A673 (cell line): ENCODE measurements at regions not wholly inside any gene's neighbourhood (a gene's known extent, or its start where the extent isn't known, plus 50 kb on each side); places are given as distances from the start of the nearest gene placed in this dataset.

ENCODE experiments used
- BruUV-seq: library from RNA; stranded (reverse); fragments of 400-500 nt; replicated peaks from 2 replicates; lab custom pipeline; 2021; lab: Mats Ljungman, UMichigan
- CTCF ChIA-PET: fragments of 300-600 bp; sonication (Branson Sonifier 250); formaldehyde crosslinking; loops from one replicate; lab custom pipeline; 2022; ENCODE audit warnings: antibody characterized with exemption; lab: Charles Lee
- POLR2A ChIA-PET: fragments of 300-600 bp; sonication (Branson Sonifier 250); formaldehyde crosslinking; loops from one replicate; lab custom pipeline; 2022; ENCODE audit warnings: antibody characterized with exemption; ENCODE audit not compliant: low non-redundant PET; lab: Charles Lee
- DNase-seq: peaks from one replicate; pipeline ENCODE4 v3.0.0-alpha.2; 2015; ENCODE audit warnings: low spot score
- H3K27ac ChIP-seq: fragments of 200-600 bp; sonication (generic); 2 replicates; pipeline ENCODE4 v1.5.1; 2016; ENCODE audit warnings: mixed run types, low read depth, mild to moderate bottlenecking, mixed read lengths, antibody characterized with exemption, low read length; ENCODE audit not compliant: poor library complexity, severe bottlenecking
- H3K27me3 ChIP-seq: fragments of 200-600 bp; sonication (generic); replicated peaks from 2 replicates; pipeline ENCODE4 v1.6.1; 2017; ENCODE audit warnings: mixed run types, low read depth, mild to moderate bottlenecking, mixed read lengths, antibody characterized with exemption, low read length; ENCODE audit not compliant: insufficient read depth, poor library complexity
- H3K36me3 ChIP-seq: fragments of 200-600 bp; sonication (generic); 2 replicates; pipeline ENCODE4 v1.6.1; 2016; ENCODE audit warnings: mixed run types, mild to moderate bottlenecking, mixed read lengths, antibody characterized with exemption, low read length; ENCODE audit not compliant: insufficient read depth, poor library complexity, severe bottlenecking
- H3K4me1 ChIP-seq: fragments of 200-600 bp; sonication (generic); 2 replicates; pipeline ENCODE4 v1.6.1; 2017; ENCODE audit warnings: mixed run types, mild to moderate bottlenecking, mixed read lengths, antibody characterized with exemption, low read length; ENCODE audit not compliant: insufficient read depth, poor library complexity, severe bottlenecking
- H3K4me3 ChIP-seq: fragments of 200-600 bp; sonication (generic); 2 replicates; pipeline ENCODE4 v1.5.1; 2016; ENCODE audit warnings: low read depth, mixed run types, mild to moderate bottlenecking, mixed read lengths, low read length; ENCODE audit not compliant: poor library complexity, severe bottlenecking
- H3K9me3 ChIP-seq: fragments of 200-600 bp; sonication (generic); 2 replicates; pipeline ENCODE4 v1.6.1; 2016; ENCODE audit warnings: mixed run types, low read depth, mild to moderate bottlenecking, mixed read lengths, antibody characterized with exemption, low read length; ENCODE audit not compliant: poor library complexity, severe bottlenecking
- CTCF ChIP-seq: fragments of 300-800, 200-600 bp; sonication (generic); conservative IDR thresholded peaks from 2 replicates; pipeline ENCODE4 v1.5.1; 2017; ENCODE audit warnings: low read depth, mild to moderate bottlenecking, antibody characterized with exemption, low read length, moderate library complexity, mixed read lengths
- EZH2 ChIP-seq: fragments of 200-600 bp; sonication (generic); IDR thresholded peaks from 2 replicates; pipeline ENCODE4 v1.6.1; 2017; ENCODE audit warnings: borderline replicate concordance, low read depth, mild to moderate bottlenecking, mixed read lengths, antibody characterized with exemption, low read length; ENCODE audit not compliant: poor library complexity, severe bottlenecking
- intact Hi-C: fragments of 100-400 bp; cut with micrococcal nuclease; formaldehyde crosslinking; loops from one replicate; pipeline ENCODE4 v1.10.0; 2022; ENCODE audit not compliant: unreplicated experiment

- TF ChIP-seq CTCF = no peak
- TF ChIP-seq EZH2 = no peak
- H3K4me3 ChIP-seq = no peak overlapping the region
- intact Hi-C loops = no loop called here
- H3K9me3 ChIP-seq = no peaks in the 10 kb centered on the region
- no peaks in the 10 kb centered on the region for H3K4me1 ChIP-seq
- H3K36me3 ChIP-seq = no peaks in the 10 kb centered on the region
- H3K27me3 ChIP-seq = peaks cover 3% of the 10 kb centered on the region
- ChIA-PET CTCF (no interaction called here), POLR2A (no interaction called here)
- no peak for DNase-seq
- no peak overlapping the region for H3K27ac ChIP-seq
- no TSS peak for BruUV-seq
These were observed 448.9 kb upstream of the AMOT start for GRCh38 chrX:113289503-113289902.

GRCh38 chrX:113287761-113288160, 447.1 kb upstream of the AMOT start:
- Histone ChIP-seq H3K4me3 (no peak overlapping the region), H3K36me3 (no peaks in the 10 kb centered on the region), H3K27ac (no peak overlapping the region), H3K9me3 (no peaks in the 10 kb centered on the region), H3K27me3 (peaks cover 3% of the 10 kb centered on the region), H3K4me1 (no peaks in the 10 kb centered on the region)
- ChIA-PET POLR2A (no interaction called here), CTCF (no interaction called here)
- TF ChIP-seq EZH2 = no peak
- DNase-seq = no peak
- intact Hi-C loops = no loop called here
- no TSS peak for BruUV-seq

GRCh38 chrX:113275804-113276203, 435.2 kb upstream of the AMOT start:
- intact Hi-C loops = no loop called here
- no peak overlapping the region for H3K4me3 ChIP-seq
- H3K36me3 ChIP-seq = no peaks in the 10 kb centered on the region
- ChIA-PET POLR2A (no interaction called here), CTCF (no interaction called here)
- BruUV-seq = no TSS peak
- TF ChIP-seq EZH2 (no peak), CTCF (no peak)
- H3K9me3 ChIP-seq = no peaks in the 10 kb centered on the region
- no peak overlapping the region for H3K27ac ChIP-seq
- no peaks in the 10 kb centered on the region for H3K27me3 ChIP-seq
- DNase-seq = no peak
- H3K4me1 ChIP-seq = no peaks in the 10 kb centered on the region

- H3K4me3 ChIP-seq = no peak overlapping the region
- H3K4me1 ChIP-seq = no peaks in the 10 kb centered on the region
- H3K9me3 ChIP-seq = no peaks in the 10 kb centered on the region
- BruUV-seq = no TSS peak
- DNase-seq = no peak
- TF ChIP-seq EZH2 (no peak), CTCF (no peak)
- intact Hi-C loops = no loop called here
- H3K27ac ChIP-seq = no peak overlapping the region
- H3K36me3 ChIP-seq = no peaks in the 10 kb centered on the region
- ChIA-PET CTCF (no interaction called here), POLR2A (no interaction called here)
- H3K27me3 ChIP-seq = no peaks in the 10 kb centered on the region
These were observed 434.2 kb upstream of the AMOT start for GRCh38 chrX:113274791-113275190.
